ENCODE measurements at regions not wholly inside any gene's neighbourhood (a gene's known extent, or its start where the extent isn't known, plus 50 kb on each side); places are given as distances from the start of the nearest gene placed in this dataset.
"Not testable (repeated sequence)": the region's sequence is repeated elsewhere in the genome, so short reads cannot be mapped to it uniquely, and the experiment has no call there.

GRCh38 chr1:30549872-30550271, 173.5 kb downstream of the MATN1 start:
- H3K4me3 ChIP-seq (replicated peaks in 1 of 3; ENCODE audit: insufficient read depth in 1 of 3, low read depth in 2 of 3, low read length in 3 of 3); H3K79me2 ChIP-seq (ENCODE audit: insufficient read depth, low read length); CTCF ChIA-PET (ENCODE audit: low intra/inter-chr PET ratio, low total read pairs); H3K36me3 ChIP-seq (replicated peaks in 1 of 2; ENCODE audit: control insufficient read depth in 1 of 2, insufficient read depth in 2 of 2, low read length in 2 of 2); intact Hi-C loops (cut with micrococcal nuclease; ENCODE audit: unreplicated experiment); POLR2A ChIA-PET; H4K20me1 ChIP-seq (ENCODE audit: insufficient read depth, low read length); in situ Hi-C loops (cut with HindIII; ENCODE audit: extremely low pct_ligation_motif_present, low pct_unique_long_range_greater_than_20kb); ATAC-seq; H3K9ac ChIP-seq (ENCODE audit: insufficient read depth, low read depth, low read length); H3K9me3 ChIP-seq (ENCODE audit: low read length); H3K4me1 ChIP-seq (ENCODE audit: insufficient read depth, low read length); H3K27me3 ChIP-seq (ENCODE audit: control insufficient read depth in 1 of 2, insufficient read depth in 2 of 2, low read length in 2 of 2); DNase-seq (ENCODE audit: low spot score); H2AFZ ChIP-seq (ENCODE audit: low read length); FAIRE-seq; H3K4me2 ChIP-seq (ENCODE audit: low read depth, low read length); H3K27ac ChIP-seq (ENCODE audit: extremely low read length, insufficient read depth, low read length); BruUV-seq (replicated peaks): not testable (repeated sequence)
- 0% methylated on average over 1 of the region's 1 CpG for WGBS (ENCODE audit: low lambda C conversion rate)

GRCh38 chr1:30548294-30548693, 175.1 kb downstream of the MATN1 start:
- H3K9me3 ChIP-seq (ENCODE audit: low read length) = no peaks in the 10 kb centered on the region
- no peaks in the 10 kb centered on the region for H4K20me1 ChIP-seq (ENCODE audit: insufficient read depth, low read length)
- TF ChIP-seq SKI (IDR thresholded peaks at IDR 0.05; ENCODE audit: partially characterized antibody) = no peak
- WGBS (ENCODE audit: low lambda C conversion rate) = 2% methylated on average over 2 of the region's 2 CpGs
- ChIA-PET CTCF (ENCODE audit: low intra/inter-chr PET ratio, low total read pairs) (no interaction called here), POLR2A (no interaction called here)
- BruUV-seq (replicated peaks) = no TSS peak
- H3K79me2 ChIP-seq (ENCODE audit: insufficient read depth, low read length) = no peaks in the 10 kb centered on the region
- no peak for ATAC-seq
- H3K4me1 ChIP-seq (ENCODE audit: insufficient read depth, low read length) = no peaks in the 10 kb centered on the region
- no peak overlapping the region for H3K4me3 ChIP-seq (replicated peaks in 1 of 3; ENCODE audit: insufficient read depth in 1 of 3, low read depth in 2 of 3, low read length in 3 of 3)
- intact Hi-C loops (cut with micrococcal nuclease; ENCODE audit: unreplicated experiment) (no loop called here), in situ Hi-C loops (cut with HindIII; ENCODE audit: extremely low pct_ligation_motif_present, low pct_unique_long_range_greater_than_20kb) (no loop called here)
- H3K27me3 ChIP-seq (ENCODE audit: control insufficient read depth in 1 of 2, insufficient read depth in 2 of 2, low read length in 2 of 2) = no peaks in the 10 kb centered on the region
- H3K9ac ChIP-seq (ENCODE audit: insufficient read depth, low read depth, low read length) = no peak overlapping the region
- H3K4me2 ChIP-seq (ENCODE audit: low read depth, low read length) = no peak overlapping the region
- no peak overlapping the region for H2AFZ ChIP-seq (ENCODE audit: low read length)
- no peak overlapping the region for H3K27ac ChIP-seq (ENCODE audit: extremely low read length, insufficient read depth, low read length)
- FAIRE-seq = no peak
- DNase-seq (ENCODE audit: low spot score) = no peak
- no peaks in the 10 kb centered on the region for H3K36me3 ChIP-seq (replicated peaks in 1 of 2; ENCODE audit: control insufficient read depth in 1 of 2, insufficient read depth in 2 of 2, low read length in 2 of 2)

GRCh38 chr1:30547326-30547725, 176.1 kb downstream of the MATN1 start:
- BruUV-seq (replicated peaks); H3K4me2 ChIP-seq (ENCODE audit: low read depth, low read length); H3K9ac ChIP-seq (ENCODE audit: insufficient read depth, low read depth, low read length); H3K9me3 ChIP-seq (ENCODE audit: low read length); CTCF ChIA-PET (ENCODE audit: low intra/inter-chr PET ratio, low total read pairs); H2AFZ ChIP-seq (ENCODE audit: low read length); DNase-seq (ENCODE audit: low spot score); POLR2A ChIA-PET; intact Hi-C loops (cut with micrococcal nuclease; ENCODE audit: unreplicated experiment); H4K20me1 ChIP-seq (ENCODE audit: insufficient read depth, low read length); H3K27ac ChIP-seq (ENCODE audit: extremely low read length, insufficient read depth, low read length); H3K79me2 ChIP-seq (ENCODE audit: insufficient read depth, low read length); H3K4me1 ChIP-seq (ENCODE audit: insufficient read depth, low read length); H3K27me3 ChIP-seq (ENCODE audit: control insufficient read depth in 1 of 2, insufficient read depth in 2 of 2, low read length in 2 of 2); ATAC-seq; in situ Hi-C loops (cut with HindIII; ENCODE audit: extremely low pct_ligation_motif_present, low pct_unique_long_range_greater_than_20kb); H3K4me3 ChIP-seq (replicated peaks in 1 of 3; ENCODE audit: insufficient read depth in 1 of 3, low read depth in 2 of 3, low read length in 3 of 3); H3K36me3 ChIP-seq (replicated peaks in 1 of 2; ENCODE audit: control insufficient read depth in 1 of 2, insufficient read depth in 2 of 2, low read length in 2 of 2); FAIRE-seq: not testable (repeated sequence)
- WGBS (ENCODE audit: low lambda C conversion rate) = 7% methylated on average over 2 of the region's 2 CpGs
